ENCODE measurements at regions not wholly inside any gene's neighbourhood (a gene's known extent, or its start where the extent isn't known, plus 50 kb on each side); places are given as distances from the start of the nearest gene placed in this dataset.
"Not testable (repeated sequence)": the region's sequence is repeated elsewhere in the genome, so short reads cannot be mapped to it uniquely, and the experiment has no call there.

DNA sequence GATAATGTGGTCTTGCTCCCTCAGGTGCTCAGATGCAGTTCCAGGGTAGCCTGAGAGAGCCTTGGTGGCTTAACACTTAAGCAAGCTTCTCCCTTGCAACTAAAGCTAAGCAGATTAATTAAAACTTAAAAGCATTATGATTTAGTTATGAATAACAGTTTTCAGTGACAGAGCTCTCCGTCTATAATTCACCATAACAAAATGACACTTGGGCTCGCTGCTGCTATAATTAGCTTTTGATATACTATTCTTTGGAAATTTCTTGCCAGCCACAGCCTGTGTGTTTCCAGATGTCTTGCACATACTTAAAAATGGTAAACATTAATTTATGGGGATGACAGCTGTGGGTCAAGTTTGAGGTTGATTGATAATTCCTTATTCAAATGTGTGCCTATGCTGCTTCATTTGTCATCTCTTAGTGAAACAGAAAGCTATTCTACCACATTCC lies 380.5 kb downstream of the TFAP2B start:
- FAIRE-seq: no peak
- TF ChIP-seq, protein P1, sequence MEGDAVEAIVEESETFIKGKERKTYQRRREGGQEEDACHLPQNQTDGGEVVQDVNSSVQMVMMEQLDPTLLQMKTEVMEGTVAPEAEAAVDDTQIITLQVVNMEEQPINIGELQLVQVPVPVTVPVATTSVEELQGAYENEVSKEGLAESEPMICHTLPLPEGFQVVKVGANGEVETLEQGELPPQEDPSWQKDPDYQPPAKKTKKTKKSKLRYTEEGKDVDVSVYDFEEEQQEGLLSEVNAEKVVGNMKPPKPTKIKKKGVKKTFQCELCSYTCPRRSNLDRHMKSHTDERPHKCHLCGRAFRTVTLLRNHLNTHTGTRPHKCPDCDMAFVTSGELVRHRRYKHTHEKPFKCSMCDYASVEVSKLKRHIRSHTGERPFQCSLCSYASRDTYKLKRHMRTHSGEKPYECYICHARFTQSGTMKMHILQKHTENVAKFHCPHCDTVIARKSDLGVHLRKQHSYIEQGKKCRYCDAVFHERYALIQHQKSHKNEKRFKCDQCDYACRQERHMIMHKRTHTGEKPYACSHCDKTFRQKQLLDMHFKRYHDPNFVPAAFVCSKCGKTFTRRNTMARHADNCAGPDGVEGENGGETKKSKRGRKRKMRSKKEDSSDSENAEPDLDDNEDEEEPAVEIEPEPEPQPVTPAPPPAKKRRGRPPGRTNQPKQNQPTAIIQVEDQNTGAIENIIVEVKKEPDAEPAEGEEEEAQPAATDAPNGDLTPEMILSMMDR (IDR thresholded peaks at IDR 0.05; ENCODE audit: insufficient read depth, low read depth, low read length): no peak
- no peak for TF ChIP-seq EZH2 (IDR thresholded peaks at IDR 0.05; ENCODE audit: insufficient read depth, low read length)

DNA sequence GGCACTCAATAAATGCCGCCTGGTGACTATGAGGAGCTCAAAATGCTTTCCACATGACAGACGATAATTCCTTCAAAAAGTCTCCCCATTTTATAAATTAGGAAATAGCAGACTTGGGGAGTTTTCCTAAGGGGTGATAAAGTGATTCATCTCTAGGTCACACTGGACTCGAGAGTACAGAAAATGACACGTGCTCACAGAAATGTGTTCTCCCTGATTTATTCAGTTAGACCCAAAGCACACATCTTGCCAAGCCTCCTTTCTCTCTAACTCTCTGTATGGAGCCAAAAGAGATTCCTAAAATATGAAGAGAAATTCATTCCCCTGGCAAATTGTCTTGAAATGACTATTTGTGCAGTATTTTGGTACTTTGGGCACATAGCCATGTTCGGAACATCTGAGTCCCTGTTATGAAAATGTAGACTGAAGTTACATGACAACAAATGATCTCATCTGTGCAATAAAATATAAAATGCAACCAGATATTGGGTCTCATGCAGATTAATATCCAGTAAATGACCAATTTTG lies 381.1 kb downstream of the TFAP2B start:
- H4K20me1 ChIP-seq (ENCODE audit: insufficient read depth, low read length): no peaks in the 10 kb centered on the region
- no peak overlapping the region for H3K9ac ChIP-seq (ENCODE audit: low read length)
- no peaks in the 10 kb centered on the region for H3K79me2 ChIP-seq (ENCODE audit: insufficient read depth, low read length)
- H3K27me3 Mint-ChIP-seq (ENCODE audit: low read depth, unreplicated experiment): no peaks in the 10 kb centered on the region
- H3K9me3 Mint-ChIP-seq (ENCODE audit: unreplicated experiment): no peaks in the 10 kb centered on the region
- H3K27ac Mint-ChIP-seq (ENCODE audit: unreplicated experiment): no peak overlapping the region
- H3K36me3 ChIP-seq (ENCODE audit: insufficient read depth, low read length): no peaks in the 10 kb centered on the region
- no peak overlapping the region for H2AFZ ChIP-seq (ENCODE audit: low read depth, low read length)
- TF ChIP-seq, protein P1 (IDR thresholded peaks at IDR 0.05; ENCODE audit: insufficient read depth, low read depth, low read length): no peak
- TF ChIP-seq EZH2 (IDR thresholded peaks at IDR 0.05; ENCODE audit: insufficient read depth, low read length): no peak
- no peaks in the 10 kb centered on the region for H3K27me3 ChIP-seq (ENCODE audit: insufficient read depth, low read length)
- no peaks in the 10 kb centered on the region for H3K4me1 Mint-ChIP-seq (ENCODE audit: low read depth, unreplicated experiment)
- no peak overlapping the region for H3K27ac ChIP-seq (ENCODE audit: low read depth, low read length)
- H3K9me3 ChIP-seq (ENCODE audit: insufficient read depth, low read depth, low read length): no peaks in the 10 kb centered on the region
- H3K4me3 Mint-ChIP-seq (ENCODE audit: unreplicated experiment): no peak overlapping the region
- H3K4me2 ChIP-seq (ENCODE audit: low read length): no peak overlapping the region
- H3K4me3 ChIP-seq (ENCODE audit: insufficient read depth, low read depth, low read length): no peak overlapping the region
- DNase-seq (ENCODE audit: low read depth) (no peak), FAIRE-seq (no peak)
- H3K4me1 ChIP-seq (ENCODE audit: insufficient read depth, low read length): no peaks in the 10 kb centered on the region
- no peaks in the 10 kb centered on the region for H3K36me3 Mint-ChIP-seq (ENCODE audit: low read depth, unreplicated experiment)

More for the DNA sequence above, 380.5 kb downstream of the TFAP2B start:
- Histone ChIP-seq H3K27ac (ENCODE audit: low read depth, low read length) (no peak overlapping the region), H3K9ac (ENCODE audit: low read length) (no peak overlapping the region), H3K9me3 (ENCODE audit: insufficient read depth, low read depth, low read length) (no peaks in the 10 kb centered on the region), H3K4me1 (ENCODE audit: insufficient read depth, low read length) (no peaks in the 10 kb centered on the region), H3K27me3 (ENCODE audit: insufficient read depth, low read length) (no peaks in the 10 kb centered on the region), H3K36me3 (ENCODE audit: insufficient read depth, low read length) (no peaks in the 10 kb centered on the region), H2AFZ (ENCODE audit: low read depth, low read length) (no peak overlapping the region), H3K4me3 (ENCODE audit: insufficient read depth, low read depth, low read length) (no peak overlapping the region), H4K20me1 (ENCODE audit: insufficient read depth, low read length) (no peaks in the 10 kb centered on the region), H3K79me2 (ENCODE audit: insufficient read depth, low read length) (no peaks in the 10 kb centered on the region), H3K4me2 (ENCODE audit: low read length) (no peak overlapping the region)
- Mint-ChIP-seq H3K9me3 (ENCODE audit: unreplicated experiment) (no peaks in the 10 kb centered on the region), H3K27ac (ENCODE audit: unreplicated experiment) (no peak overlapping the region), H3K4me1 (ENCODE audit: low read depth, unreplicated experiment) (no peaks in the 10 kb centered on the region), H3K4me3 (ENCODE audit: unreplicated experiment) (no peak overlapping the region), H3K36me3 (ENCODE audit: low read depth, unreplicated experiment) (no peaks in the 10 kb centered on the region), H3K27me3 (ENCODE audit: low read depth, unreplicated experiment) (no peaks in the 10 kb centered on the region)
- DNase-seq (ENCODE audit: low read depth): no peak

DNA sequence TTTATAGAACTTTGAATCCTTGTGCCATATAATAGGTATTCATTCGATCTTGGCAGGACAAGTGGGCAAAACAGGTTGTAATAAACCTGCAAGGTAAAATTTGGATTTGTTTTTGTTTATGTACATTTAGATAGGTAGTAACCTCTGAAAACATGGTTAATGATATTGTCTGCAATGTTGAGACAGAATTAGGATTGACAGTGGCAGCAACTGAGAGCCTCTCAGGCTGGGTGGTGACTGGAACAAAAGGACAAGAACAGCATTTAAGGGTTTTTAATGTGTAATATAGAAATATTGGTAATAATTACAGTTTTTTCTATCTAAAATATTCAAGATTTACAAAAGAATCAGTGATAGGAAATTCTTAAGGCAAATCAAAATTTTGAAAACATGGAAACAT lies 382.0 kb downstream of the TFAP2B start:
- H3K4me3 Mint-ChIP-seq (ENCODE audit: unreplicated experiment): no peak overlapping the region

DNA sequence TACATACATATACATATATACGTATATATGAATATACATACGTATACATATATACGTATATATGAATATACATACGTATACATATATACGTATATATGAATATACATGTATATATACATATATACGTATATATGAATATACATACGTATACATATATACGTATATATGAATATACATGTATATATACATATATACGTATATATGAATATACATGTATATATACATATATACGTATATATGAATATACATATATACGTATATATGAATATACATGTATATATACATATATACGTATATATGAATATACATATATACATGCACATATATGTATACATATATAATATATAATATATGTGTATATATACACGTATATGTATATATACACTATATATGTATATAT lies 384.0 kb downstream of the TFAP2B start:
- H3K9me3 Mint-ChIP-seq (ENCODE audit: unreplicated experiment); H3K36me3 ChIP-seq (ENCODE audit: insufficient read depth, low read length); H3K9ac ChIP-seq (ENCODE audit: low read length); H3K27ac Mint-ChIP-seq (ENCODE audit: unreplicated experiment); H3K4me3 ChIP-seq (ENCODE audit: insufficient read depth, low read depth, low read length); DNase-seq (ENCODE audit: low read depth); H3K27me3 Mint-ChIP-seq (ENCODE audit: low read depth, unreplicated experiment); H3K9me3 ChIP-seq (ENCODE audit: insufficient read depth, low read depth, low read length); H3K4me3 Mint-ChIP-seq (ENCODE audit: unreplicated experiment); H3K27me3 ChIP-seq (ENCODE audit: insufficient read depth, low read length); H3K36me3 Mint-ChIP-seq (ENCODE audit: low read depth, unreplicated experiment); H3K27ac ChIP-seq (ENCODE audit: low read depth, low read length); H3K4me2 ChIP-seq (ENCODE audit: low read length); H2AFZ ChIP-seq (ENCODE audit: low read depth, low read length); H3K79me2 ChIP-seq (ENCODE audit: insufficient read depth, low read length); FAIRE-seq; H3K4me1 Mint-ChIP-seq (ENCODE audit: low read depth, unreplicated experiment); H4K20me1 ChIP-seq (ENCODE audit: insufficient read depth, low read length); H3K4me1 ChIP-seq (ENCODE audit: insufficient read depth, low read length): not testable (repeated sequence)

More for the DNA sequence above, 382.0 kb downstream of the TFAP2B start:
- Histone ChIP-seq H3K27ac (ENCODE audit: low read depth, low read length) (no peak overlapping the region), H3K4me2 (ENCODE audit: low read length) (no peak overlapping the region), H3K4me3 (ENCODE audit: insufficient read depth, low read depth, low read length) (no peak overlapping the region), H3K27me3 (ENCODE audit: insufficient read depth, low read length) (no peaks in the 10 kb centered on the region), H2AFZ (ENCODE audit: low read depth, low read length) (no peak overlapping the region), H3K4me1 (ENCODE audit: insufficient read depth, low read length) (no peaks in the 10 kb centered on the region), H3K36me3 (ENCODE audit: insufficient read depth, low read length) (no peaks in the 10 kb centered on the region), H3K9me3 (ENCODE audit: insufficient read depth, low read depth, low read length) (no peaks in the 10 kb centered on the region), H4K20me1 (ENCODE audit: insufficient read depth, low read length) (no peaks in the 10 kb centered on the region), H3K79me2 (ENCODE audit: insufficient read depth, low read length) (no peaks in the 10 kb centered on the region), H3K9ac (ENCODE audit: low read length) (no peak overlapping the region)
- Mint-ChIP-seq H3K27me3 (ENCODE audit: low read depth, unreplicated experiment) (no peaks in the 10 kb centered on the region), H3K27ac (ENCODE audit: unreplicated experiment) (no peak overlapping the region), H3K9me3 (ENCODE audit: unreplicated experiment) (no peaks in the 10 kb centered on the region), H3K4me1 (ENCODE audit: low read depth, unreplicated experiment) (no peaks in the 10 kb centered on the region), H3K36me3 (ENCODE audit: low read depth, unreplicated experiment) (no peaks in the 10 kb centered on the region)
- DNase-seq (ENCODE audit: low read depth) (no peak), FAIRE-seq (no peak)
- TF ChIP-seq, protein P1 (IDR thresholded peaks at IDR 0.05; ENCODE audit: insufficient read depth, low read depth, low read length): no peak
- TF ChIP-seq EZH2 (IDR thresholded peaks at IDR 0.05; ENCODE audit: insufficient read depth, low read length): no peak
